ENCODE measurements at regions not wholly inside any gene's neighbourhood (a gene's known extent, or its start where the extent isn't known, plus 50 kb on each side); places are given as distances from the start of the nearest gene placed in this dataset.

GRCh38 chr5:174616036-174616435 lies 108.3 kb upstream of the MSX2 start:
- TF ChIP-seq EZH2 (IDR thresholded peaks at IDR 0.05; ENCODE audit: low read depth, low read length, severe bottlenecking) (no peak), CTCF (IDR thresholded peaks at IDR 0.05; ENCODE audit: control extremely low read depth in 1 of 3, insufficient read depth in 1 of 3, low read depth in 1 of 3, low read length in 3 of 3) (no peak), RAD21 (IDR thresholded peaks at IDR 0.05 in 1 of 2, conservative IDR thresholded peaks at IDR 0.05 in 1 of 2; ENCODE audit: low read depth in 2 of 2, low read length in 2 of 2) (no peak), YY1 (IDR thresholded peaks at IDR 0.05; ENCODE audit: low read depth, low read length) (no peak), POLR2AphosphoS5 (IDR thresholded peaks at IDR 0.05; ENCODE audit: low read depth, low read length) (no peak), POLR2A (IDR thresholded peaks at IDR 0.05; ENCODE audit: control extremely low read depth in 1 of 2, low read depth in 2 of 2, low read length in 2 of 2) (no peak), ASH2L (IDR thresholded peaks at IDR 0.05; ENCODE audit: low read length) (no peak), TCF12 (IDR thresholded peaks at IDR 0.05; ENCODE audit: low read depth, low read length) (no peak), SP2 (IDR thresholded peaks at IDR 0.05; ENCODE audit: low read length) (no peak), TBP (IDR thresholded peaks at IDR 0.05; ENCODE audit: low read depth, low read length) (no peak)
